ENCODE measurements at regions not wholly inside any gene's neighbourhood (a gene's known extent, or its start where the extent isn't known, plus 50 kb on each side); places are given as distances from the start of the nearest gene placed in this dataset. TPM values are rescaled to one million over a fixed set of nuclear protein-coding genes. Genes with fewer than 3 reads are reported as not detected.
"Not testable (repeated sequence)": the region's sequence is repeated elsewhere in the genome, so short reads cannot be mapped to it uniquely, and the experiment has no call there.

- no peak for ATAC-seq
- no peak for TF ChIP-seq SP1 (CRISPR knock-in tag; conservative IDR thresholded peaks at IDR 0.05)
- no peak for TF ChIP-seq SMAD3 (CRISPR knock-in tag; IDR thresholded peaks at IDR 0.05; ENCODE audit: borderline replicate concordance)
- no peak for TF ChIP-seq ZNF121 (CRISPR knock-in tag; IDR thresholded peaks at IDR 0.05)
- TF ChIP-seq SOX15 (CRISPR knock-in tag; IDR thresholded peaks at IDR 0.05), result no peak
- no peak for TF ChIP-seq NR1H2 (CRISPR knock-in tag; IDR thresholded peaks at IDR 0.05)
- no peak for TF ChIP-seq ETV6 (CRISPR knock-in tag; IDR thresholded peaks at IDR 0.05)
- no peak for TF ChIP-seq ELF4 (CRISPR knock-in tag; IDR thresholded peaks at IDR 0.05; ENCODE audit: low read depth)
- no peak for TF ChIP-seq MYBL2 (CRISPR knock-in tag; IDR thresholded peaks at IDR 0.05)
- no peak for TF ChIP-seq FOXK1 (CRISPR knock-in tag; IDR thresholded peaks at IDR 0.05)
- TF ChIP-seq USF2 (CRISPR knock-in tag; IDR thresholded peaks at IDR 0.05), result no peak
- TF ChIP-seq SMAD4 (CRISPR knock-in tag; IDR thresholded peaks at IDR 0.05), result no peak
- TF ChIP-seq IRF2 (CRISPR knock-in tag; IDR thresholded peaks at IDR 0.05; ENCODE audit: borderline replicate concordance, low read depth), result no peak
- no peak for TF ChIP-seq FOXP1 (CRISPR knock-in tag; IDR thresholded peaks at IDR 0.05; ENCODE audit: borderline replicate concordance)
- no peak for TF ChIP-seq CTCF (IDR thresholded peaks at IDR 0.05)
- TF ChIP-seq PRRX2 (CRISPR knock-in tag; IDR thresholded peaks at IDR 0.05), result no peak
- TF ChIP-seq MXD4 (CRISPR knock-in tag; IDR thresholded peaks at IDR 0.05; ENCODE audit: borderline replicate concordance), result no peak
- TF ChIP-seq NR2C2 (CRISPR knock-in tag; IDR thresholded peaks at IDR 0.05), result no peak
- H3K4me1 Mint-ChIP-seq, result no peaks in the 10 kb centered on the region
- ChIA-PET POLR2A (no interaction called here), CTCF (no interaction called here)
- no peak for DNase-seq (ENCODE audit: low spot score)
- H3K27me3 Mint-ChIP-seq (ENCODE audit: low read depth), result no peaks in the 10 kb centered on the region
- H3K4me3 Mint-ChIP-seq, result no peak overlapping the region
- H3K36me3 Mint-ChIP-seq, result no peaks in the 10 kb centered on the region
- H3K9me3 Mint-ChIP-seq, result 0 out of 2 replicates have a peak, but pooled peaks cover 2% of the 10 kb centered on the region
- H3K27ac Mint-ChIP-seq, result no peak overlapping the region
These were observed 147.9 kb downstream of the AVL9 start for GRCh38 chr7:32643194-32643593.

- Mint-ChIP-seq H3K4me3 (no peak overlapping the region), H3K9me3 (0 out of 2 replicates have a peak, but pooled peaks cover 2% of the 10 kb centered on the region), H3K27me3 (ENCODE audit: low read depth) (no peaks in the 10 kb centered on the region), H3K4me1 (no peaks in the 10 kb centered on the region), H3K27ac (no peak overlapping the region), H3K36me3 (no peaks in the 10 kb centered on the region)
- TF ChIP-seq CREM (CRISPR knock-in tag; IDR thresholded peaks at IDR 0.05) (no peak), PRRX2 (CRISPR knock-in tag; IDR thresholded peaks at IDR 0.05) (no peak), ETV6 (CRISPR knock-in tag; IDR thresholded peaks at IDR 0.05) (no peak)
- POLR2A ChIA-PET, result no interaction called here
- CTCF ChIA-PET, result no interaction called here
- no peak for DNase-seq (ENCODE audit: low spot score)
- no peak for ATAC-seq
These were observed 143.8 kb downstream of the AVL9 start for GRCh38 chr7:32639122-32639521.

GRCh38 chr7:32638479-32639121 is 143.3 kb downstream of the AVL9 start:
- H3K36me3 Mint-ChIP-seq; H3K9me3 Mint-ChIP-seq; POLR2A ChIA-PET; H3K27ac Mint-ChIP-seq; DNase-seq (ENCODE audit: low spot score); H3K27me3 Mint-ChIP-seq (ENCODE audit: low read depth); ATAC-seq; CTCF ChIA-PET; H3K4me1 Mint-ChIP-seq; H3K4me3 Mint-ChIP-seq: not testable (repeated sequence)

Small RNA genes lying in the stretch of these regions (microRNA-seq; reads per million reads assigned to microRNA genes)
- gene MIR550A2 (ENCODE audit: borderline number of aligned reads) (not detected), gene MIR550B2 (ENCODE audit: borderline number of aligned reads) (not detected)

Measured in WTC11 (cell line).